Suprapubic skin (tissue), 4 donors: ENCODE measurements at regions not wholly inside any gene's neighbourhood (a gene's known extent, or its start where the extent isn't known, plus 50 kb on each side); places are given as distances from the start of the nearest gene placed in this dataset.

Experiments used
- EP300 ChIP-seq: sonication (generic); formaldehyde crosslinking; IDR thresholded peaks from one replicate; pipeline ENCODE4 v1.6.1; 2017; ENCODE audit warnings: antibody characterized with exemption
- POLR2A ChIP-seq, 2 donors: fragments of 450-650 bp; IDR thresholded peaks; one replicate each; pipeline ENCODE4 v1.6.1; 2017; ENCODE audit warnings: antibody characterized with exemption in 2 of 2, mild to moderate bottlenecking in 2 of 2, moderate library complexity in 2 of 2
- POLR2AphosphoS5 ChIP-seq, 3 donors: sonication (generic); formaldehyde crosslinking; IDR thresholded peaks; one replicate each; pipeline ENCODE4 v1.6.1; 2017; ENCODE audit warnings: antibody characterized with exemption in 3 of 3
- TF ChIP-seq, protein P1 (sequence below), 2 donors: fragments of 200-600 bp in 1 of 2; fragments of 450-650 bp in 1 of 2; sonication (generic) in 1 of 2; IDR thresholded peaks; one replicate each; pipeline ENCODE4 v1.5.1; 2016 to 2019; ENCODE audit warnings: antibody characterized with exemption in 2 of 2, mild to moderate bottlenecking in 1 of 2, moderate library complexity in 1 of 2

DNA sequence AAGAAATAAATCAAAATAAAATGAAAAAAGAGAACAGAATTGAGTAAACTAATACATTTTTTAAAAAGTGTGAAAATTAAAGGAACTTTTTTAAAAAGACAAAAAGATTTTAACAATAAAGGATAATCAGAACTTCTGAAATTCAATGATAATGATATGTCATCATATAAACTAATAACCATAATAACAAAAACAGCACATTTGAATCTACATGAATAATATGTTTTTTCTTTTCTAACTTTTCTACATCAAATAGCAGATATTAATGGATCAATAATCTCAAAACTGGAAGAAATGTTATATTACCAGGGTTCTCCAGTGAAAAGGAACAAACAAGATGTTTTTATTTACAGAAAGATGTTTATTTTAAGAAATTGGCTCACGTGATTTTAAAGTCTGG, 903.3 kb upstream of the MIR17HG start:
- no peak for TF ChIP-seq POLR2A (IDR thresholded peaks at IDR 0.05)
- TF ChIP-seq, protein P1, sequence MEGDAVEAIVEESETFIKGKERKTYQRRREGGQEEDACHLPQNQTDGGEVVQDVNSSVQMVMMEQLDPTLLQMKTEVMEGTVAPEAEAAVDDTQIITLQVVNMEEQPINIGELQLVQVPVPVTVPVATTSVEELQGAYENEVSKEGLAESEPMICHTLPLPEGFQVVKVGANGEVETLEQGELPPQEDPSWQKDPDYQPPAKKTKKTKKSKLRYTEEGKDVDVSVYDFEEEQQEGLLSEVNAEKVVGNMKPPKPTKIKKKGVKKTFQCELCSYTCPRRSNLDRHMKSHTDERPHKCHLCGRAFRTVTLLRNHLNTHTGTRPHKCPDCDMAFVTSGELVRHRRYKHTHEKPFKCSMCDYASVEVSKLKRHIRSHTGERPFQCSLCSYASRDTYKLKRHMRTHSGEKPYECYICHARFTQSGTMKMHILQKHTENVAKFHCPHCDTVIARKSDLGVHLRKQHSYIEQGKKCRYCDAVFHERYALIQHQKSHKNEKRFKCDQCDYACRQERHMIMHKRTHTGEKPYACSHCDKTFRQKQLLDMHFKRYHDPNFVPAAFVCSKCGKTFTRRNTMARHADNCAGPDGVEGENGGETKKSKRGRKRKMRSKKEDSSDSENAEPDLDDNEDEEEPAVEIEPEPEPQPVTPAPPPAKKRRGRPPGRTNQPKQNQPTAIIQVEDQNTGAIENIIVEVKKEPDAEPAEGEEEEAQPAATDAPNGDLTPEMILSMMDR (IDR thresholded peaks at IDR 0.05), result no peak
- no peak for TF ChIP-seq EP300
- no peak for TF ChIP-seq POLR2AphosphoS5 (IDR thresholded peaks at IDR 0.05)
